Uterus (tissue), 3 donors: ENCODE measurements at regions not wholly inside any gene's neighbourhood (a gene's known extent, or its start where the extent isn't known, plus 50 kb on each side); places are given as distances from the start of the nearest gene placed in this dataset.

Source experiments
- DNase-seq, 2 donors: peaks; one replicate each; pipeline ENCODE4 v3.0.0-alpha.2; 2019 to 2020
- H3K27ac ChIP-seq, 2 donors: fragments of 200-600 bp; sonication (generic); 1 replicate in 1 of 2; 2 replicates in 1 of 2; pipeline ENCODE4 v1.5.1; 2016 to 2018
- H3K27me3 ChIP-seq, 2 donors: fragments of 200-600 bp; sonication (generic); one replicate each; pipeline ENCODE4 v1.5.1; 2018 to 2019; ENCODE audit warnings: control low read depth in 1 of 2
- H3K36me3 ChIP-seq, 2 donors: fragments of 200-600 bp; sonication (generic); one replicate each; pipeline ENCODE4 v1.5.1; 2019; ENCODE audit warnings: control low read depth in 1 of 2
- H3K4me1 ChIP-seq, 2 donors: fragments of 200-600 bp; sonication (generic); one replicate each; pipeline ENCODE4 v1.5.1; 2018 to 2019; ENCODE audit warnings: control low read depth in 1 of 2
- H3K4me3 ChIP-seq, 2 donors: fragments of 200-600 bp; sonication (generic); 1 replicate in 1 of 2; 2 replicates in 1 of 2; pipeline ENCODE4 v1.5.1; 2018 to 2019; ENCODE audit warnings: mild to moderate bottlenecking in 1 of 2
- H3K9me3 ChIP-seq, 2 donors: fragments of 200-600 bp; sonication (generic); one replicate each; pipeline ENCODE4 v1.5.1; 2019; ENCODE audit warnings: control low read depth in 1 of 2
- POLR2A ChIP-seq, 2 donors: fragments of 450-650 bp; IDR thresholded peaks; one replicate each; pipeline ENCODE4 v1.6.1; 2016; ENCODE audit warnings: antibody characterized with exemption in 2 of 2, mild to moderate bottlenecking in 1 of 2, moderate library complexity in 1 of 2
- intact Hi-C: fragments of 100-400 bp; cut with DNase I; formaldehyde crosslinking; loops from one replicate; pipeline ENCODE4 v1.15.1; 2023; ENCODE audit warnings: low total_unique reads
- TF ChIP-seq, protein P1 (sequence below), 4 experiments: fragments of 200-600 bp in 2 of 4; fragments of 450-650 bp in 2 of 4; sonication (generic) in 2 of 4; IDR thresholded peaks; one replicate each; pipeline ENCODE4 v1.5.1; 2016 to 2019; ENCODE audit warnings: antibody characterized with exemption in 4 of 4, mild to moderate bottlenecking in 2 of 4, moderate library complexity in 1 of 4
- donor health status: DM: yes; HTN: yes; CAD: no.

DNA sequence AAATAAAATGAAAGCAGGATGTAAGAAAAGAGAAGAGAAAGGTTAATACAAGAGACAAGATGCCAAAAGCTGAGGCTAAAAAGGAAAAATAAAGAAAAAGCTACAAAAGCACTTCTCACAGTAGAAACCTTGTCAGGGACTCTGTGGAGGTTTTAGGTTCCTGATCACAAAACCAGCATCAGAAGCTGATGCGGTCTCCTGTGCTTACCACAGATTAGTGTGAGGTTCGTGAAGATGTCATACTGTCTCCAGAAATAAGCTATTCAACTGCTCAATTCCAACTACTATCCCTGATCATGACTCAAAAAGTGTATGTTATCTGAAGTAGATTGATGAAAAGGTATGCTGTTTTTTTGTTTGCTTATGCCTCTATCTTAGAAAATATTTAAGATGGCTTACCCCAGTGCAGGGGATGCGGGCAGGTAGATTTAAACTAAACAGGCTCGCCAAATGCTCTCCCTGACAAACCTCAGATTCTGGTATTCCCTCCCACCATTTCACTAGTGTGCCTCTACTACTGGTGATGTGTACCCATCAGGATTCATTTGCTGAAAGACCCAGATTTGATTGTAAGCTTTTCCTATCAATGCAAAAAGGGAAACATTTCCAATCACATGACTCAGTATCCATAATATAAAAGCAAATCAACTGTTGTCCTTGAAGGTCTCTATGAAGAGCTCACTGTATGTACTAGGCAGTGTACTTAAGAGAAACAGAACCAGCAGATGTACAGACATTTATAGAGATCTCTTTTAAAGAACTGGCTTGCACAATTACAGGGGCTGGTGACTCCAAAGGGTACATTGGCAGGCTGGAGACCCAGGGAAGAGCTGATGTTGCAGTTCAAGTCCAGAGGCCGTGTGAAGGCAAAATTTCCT is 169.5 kb upstream of the FOXN3 start:
- Histone ChIP-seq H3K27ac (no peak overlapping the region), H3K27me3 (no peaks in the 10 kb centered on the region), H3K4me3 (no peak overlapping the region), H3K9me3 (no peaks in the 10 kb centered on the region), H3K4me1 (no peaks in the 10 kb centered on the region), H3K36me3 (no peaks in the 10 kb centered on the region)
- DNase-seq: no peak
- no peak for TF ChIP-seq POLR2A (IDR thresholded peaks at IDR 0.05)
- TF ChIP-seq, protein P1, sequence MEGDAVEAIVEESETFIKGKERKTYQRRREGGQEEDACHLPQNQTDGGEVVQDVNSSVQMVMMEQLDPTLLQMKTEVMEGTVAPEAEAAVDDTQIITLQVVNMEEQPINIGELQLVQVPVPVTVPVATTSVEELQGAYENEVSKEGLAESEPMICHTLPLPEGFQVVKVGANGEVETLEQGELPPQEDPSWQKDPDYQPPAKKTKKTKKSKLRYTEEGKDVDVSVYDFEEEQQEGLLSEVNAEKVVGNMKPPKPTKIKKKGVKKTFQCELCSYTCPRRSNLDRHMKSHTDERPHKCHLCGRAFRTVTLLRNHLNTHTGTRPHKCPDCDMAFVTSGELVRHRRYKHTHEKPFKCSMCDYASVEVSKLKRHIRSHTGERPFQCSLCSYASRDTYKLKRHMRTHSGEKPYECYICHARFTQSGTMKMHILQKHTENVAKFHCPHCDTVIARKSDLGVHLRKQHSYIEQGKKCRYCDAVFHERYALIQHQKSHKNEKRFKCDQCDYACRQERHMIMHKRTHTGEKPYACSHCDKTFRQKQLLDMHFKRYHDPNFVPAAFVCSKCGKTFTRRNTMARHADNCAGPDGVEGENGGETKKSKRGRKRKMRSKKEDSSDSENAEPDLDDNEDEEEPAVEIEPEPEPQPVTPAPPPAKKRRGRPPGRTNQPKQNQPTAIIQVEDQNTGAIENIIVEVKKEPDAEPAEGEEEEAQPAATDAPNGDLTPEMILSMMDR (IDR thresholded peaks at IDR 0.05): no peak
- intact Hi-C loops: no loop called here

GRCh38 chr14:89578156-89578555 is 161.1 kb upstream of the FOXN3 start:
- no peaks in the 10 kb centered on the region for H3K4me1 ChIP-seq
- intact Hi-C loops: no loop called here
- no peaks in the 10 kb centered on the region for H3K36me3 ChIP-seq
- no peak for DNase-seq
- H3K4me3 ChIP-seq: no peak overlapping the region
- no peaks in the 10 kb centered on the region for H3K27me3 ChIP-seq
- H3K27ac ChIP-seq: no peak overlapping the region
- TF ChIP-seq, protein P1 (IDR thresholded peaks at IDR 0.05): no peak
- TF ChIP-seq POLR2A (IDR thresholded peaks at IDR 0.05): no peak
- H3K9me3 ChIP-seq: no peaks in the 10 kb centered on the region

DNA sequence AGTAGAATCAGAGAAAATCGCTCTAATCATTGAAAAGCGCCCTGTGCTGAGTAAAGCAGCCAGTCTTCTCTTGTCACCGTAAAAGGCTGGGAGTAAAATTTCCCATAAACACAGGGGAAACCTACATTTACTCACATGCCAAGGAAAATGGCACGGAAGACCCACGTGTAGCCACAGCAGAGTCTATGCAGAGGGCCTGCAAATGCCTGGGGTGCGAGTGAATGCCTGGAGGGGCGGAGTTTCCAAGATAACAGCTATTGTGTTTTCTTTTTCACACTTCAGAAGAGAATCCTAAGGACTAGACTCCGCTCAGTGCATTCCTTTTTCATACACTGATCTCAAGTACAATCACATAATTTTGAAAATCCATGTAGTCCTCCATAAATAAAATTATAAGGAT is 159.9 kb upstream of the FOXN3 start:
- no peak for DNase-seq
- Histone ChIP-seq H3K9me3 (no peaks in the 10 kb centered on the region), H3K36me3 (no peaks in the 10 kb centered on the region), H3K4me1 (no peaks in the 10 kb centered on the region), H3K4me3 (no peak overlapping the region), H3K27ac (no peak overlapping the region), H3K27me3 (no peaks in the 10 kb centered on the region)
- TF ChIP-seq POLR2A (IDR thresholded peaks at IDR 0.05): no peak
- TF ChIP-seq, protein P1 (IDR thresholded peaks at IDR 0.05): no peak
- intact Hi-C loops: no loop called here

DNA sequence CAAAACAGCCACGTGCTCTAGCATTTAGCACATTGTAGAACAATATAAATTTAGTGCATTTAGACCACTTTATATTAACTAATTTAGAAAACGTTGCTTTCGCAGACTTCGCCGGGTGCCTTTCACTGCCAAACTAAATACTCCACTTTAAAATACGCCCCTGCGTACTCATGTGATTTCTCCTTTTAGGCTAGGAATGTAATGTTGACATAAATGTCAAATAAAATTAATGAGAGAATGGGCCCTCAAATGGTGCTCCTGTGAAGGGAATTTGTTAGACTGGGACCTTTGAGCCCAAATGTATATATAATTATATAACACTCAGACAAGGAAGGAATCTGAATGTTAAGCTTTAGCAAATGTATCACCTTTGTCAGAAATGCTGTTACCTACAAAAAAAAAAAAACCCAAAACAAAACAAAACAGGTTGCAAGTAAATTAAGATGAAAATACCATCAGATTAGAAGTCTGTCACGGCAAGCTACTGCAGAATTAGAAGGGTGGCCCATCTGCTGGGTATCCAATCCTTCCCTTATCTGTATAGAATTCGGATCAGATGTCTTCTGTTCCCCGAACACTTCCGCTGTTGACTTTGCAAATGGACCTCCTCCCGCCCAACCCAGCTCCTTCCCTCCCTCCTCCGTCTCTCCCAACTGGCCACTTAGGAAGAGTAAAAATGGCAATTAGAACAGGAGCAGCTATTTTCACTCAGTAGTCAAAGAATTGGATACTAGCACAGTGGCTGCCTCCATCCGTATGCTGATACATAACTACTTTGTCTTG is 159.3 kb upstream of the FOXN3 start:
- intact Hi-C loops: no loop called here
- no peaks in the 10 kb centered on the region for H3K27me3 ChIP-seq
- no peak overlapping the region for H3K4me3 ChIP-seq
- H3K4me1 ChIP-seq: no peaks in the 10 kb centered on the region
- TF ChIP-seq, protein P1 (IDR thresholded peaks at IDR 0.05): no peak
- TF ChIP-seq POLR2A (IDR thresholded peaks at IDR 0.05): no peak
- no peaks in the 10 kb centered on the region for H3K9me3 ChIP-seq
- H3K36me3 ChIP-seq: no peaks in the 10 kb centered on the region
- H3K27ac ChIP-seq: no peak overlapping the region
- DNase-seq: no peak
